Motor neuron (in vitro differentiated cells): ENCODE measurements at regions not wholly inside any gene's neighbourhood (a gene's known extent, or its start where the extent isn't known, plus 50 kb on each side); places are given as distances from the start of the nearest gene placed in this dataset.
"Not testable (repeated sequence)": the region's sequence is repeated elsewhere in the genome, so short reads cannot be mapped to it uniquely, and the experiment has no call there.

Source experiments
- ATAC-seq, 8 experiments: fragments of 200-7000 bp; cut with Tn5 transposase; replicated peaks in 6 of 8; 2 replicates each; pipeline ENCODE4 v1.8.0; 2021; ENCODE audit warnings: mild to moderate bottlenecking in 8 of 8, moderate library complexity in 8 of 8
- H3K27ac ChIP-seq, 2 donors: fragments of 250-450 bp; sonication (Bioruptor Pico); 2 replicates each; pipeline ENCODE4 v1.9.0; 2021; ENCODE audit warnings: antibody characterized with exemption in 2 of 2, mild to moderate bottlenecking in 2 of 2, moderate library complexity in 1 of 2
- H3K4me1 ChIP-seq, 2 donors: fragments of 250-450 bp; sonication (Bioruptor Pico); replicated peaks in 1 of 2; 2 replicates each; pipeline ENCODE4 v1.6.1; 2021; ENCODE audit warnings: antibody characterized with exemption in 2 of 2, mild to moderate bottlenecking in 2 of 2, moderate library complexity in 1 of 2
- H3K4me3 ChIP-seq, 5 donors: fragments of 250-450 bp; sonication (Bioruptor Pico); 2 replicates each; pipeline ENCODE4 v1.9.0; 2021; ENCODE audit warnings: antibody characterized with exemption in 5 of 5, mild to moderate bottlenecking in 5 of 5, moderate library complexity in 4 of 5
- WGBS, 10 experiments: fragments of 450-650 bp; shearing (Covaris generic); methylation state at CpG; one replicate each; pipeline ENCODE4 v1.0.0; 2022; 5-methylcytosine and 5-hydroxymethylcytosine counted together
- in situ Hi-C, 9 experiments: fragments of 400-800 bp; cut with MboI; loops; one replicate each; pipeline ENCODE4 v1.15.0; 2021; ENCODE audit warnings: low sequenced_read_pairs in 9 of 9, low pct_unique_long_range_greater_than_20kb in 2 of 9; ENCODE audit not compliant: unreplicated experiment in 9 of 9

- Histone ChIP-seq H3K4me1 (peaks cover 0 to 12% of the 10 kb centered on the region in 2 donors), H3K27ac (no peak overlapping the region), H3K4me3 (no peak overlapping the region)
- 0 to 100% (median 80%) methylated on average over 1 to 2 of the region's 2 CpGs for WGBS, 10 experiments
- peak in 1 of 8 experiments; percentile 77 for ATAC-seq
- in situ Hi-C loops: no loop called here
Observed at GRCh38 chr5:163885117-163885516, 379.7 kb downstream of the MAT2B start.

DNA sequence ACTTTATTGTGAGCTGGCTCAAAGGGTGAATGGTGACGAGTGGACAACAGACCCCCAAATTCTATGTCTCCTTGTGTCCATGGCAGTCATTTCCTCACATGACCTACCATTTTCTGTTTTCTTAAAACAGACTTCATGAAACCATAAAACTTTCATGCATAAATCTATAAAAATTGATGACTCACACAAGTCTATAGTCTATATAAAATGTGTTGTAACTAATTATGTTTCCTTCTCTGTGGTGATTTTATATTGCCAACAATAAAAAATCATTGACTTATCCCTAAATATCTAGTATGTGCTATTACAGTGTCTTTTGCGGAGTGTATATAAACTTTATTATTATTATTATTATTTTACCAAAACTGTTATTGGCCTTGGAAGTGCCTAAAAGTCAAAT lies 382.4 kb downstream of the MAT2B start:
- no peak overlapping the region for H3K27ac ChIP-seq
- H3K4me3 ChIP-seq: no peak overlapping the region
- in situ Hi-C loops: no loop called here
- no peaks in the 10 kb centered on the region for H3K4me1 ChIP-seq
- 35 to 100% (median 94%) methylated on average over 1 to 2 of the region's 2 CpGs; no CpG with 5 or more reads in 1 of the 10 experiments for WGBS, 10 experiments
- no peak for ATAC-seq

DNA sequence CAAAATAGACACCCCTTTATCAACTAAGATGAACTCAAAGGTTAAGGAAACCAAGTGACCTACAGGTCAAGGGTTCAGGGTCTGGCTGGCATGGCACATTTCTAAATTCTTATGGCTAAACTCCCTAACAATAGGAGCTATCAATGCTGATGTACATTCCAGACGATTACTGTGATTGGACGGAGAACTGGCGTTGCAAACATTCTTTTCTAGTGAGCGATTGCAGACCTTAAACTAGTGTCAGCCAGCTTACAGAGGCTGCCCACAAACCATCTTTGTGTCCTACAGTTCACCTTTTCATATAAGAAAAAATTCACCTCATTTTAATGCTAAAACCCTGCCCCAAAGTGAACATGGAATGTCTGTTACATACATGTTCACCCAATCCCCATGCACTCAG lies 382.9 kb downstream of the MAT2B start:
- no peak overlapping the region for H3K27ac ChIP-seq
- 20 to 100% (median 92%) methylated on average over 1 to 4 of the region's 4 CpGs; no CpG with 5 or more reads in 2 of the 10 experiments for WGBS, 10 experiments
- ATAC-seq: no peak
- no peak overlapping the region for H3K4me3 ChIP-seq
- H3K4me1 ChIP-seq: no peaks in the 10 kb centered on the region
- in situ Hi-C loops: no loop called here

GRCh38 chr5:163889369-163889768 lies 383.9 kb downstream of the MAT2B start:
- Histone ChIP-seq H3K4me1 (no peaks in the 10 kb centered on the region), H3K4me3 (no peak overlapping the region), H3K27ac (no peak overlapping the region)
- in situ Hi-C loops: no loop called here
- ATAC-seq: peak in 3 of 8 experiments; percentile 62 to 85 (median 79)

GRCh38 chr5:163890261-163890660 lies 384.8 kb downstream of the MAT2B start:
- no peaks in the 10 kb centered on the region for H3K4me1 ChIP-seq
- ATAC-seq: peak in 1 of 8 experiments; percentile 49
- H3K4me3 ChIP-seq: no peak overlapping the region
- 15 to 95% (median 70%) methylated on average over 2 of the region's 2 CpGs; no CpG with 5 or more reads in 3 of the 10 experiments for WGBS, 10 experiments
- no peak overlapping the region for H3K27ac ChIP-seq
- in situ Hi-C loops: no loop called here

- H3K4me1 ChIP-seq: peaks cover 0 to 5% of the 10 kb centered on the region in 2 donors
- peak in 2 of 8 experiments; percentile 84 to 88 for ATAC-seq
- no peak overlapping the region for H3K27ac ChIP-seq
- H3K4me3 ChIP-seq: no peak overlapping the region
- in situ Hi-C loops: no loop called here
- WGBS, 10 experiments: 0 to 100% (median 93%) methylated on average over 1 to 2 of the region's 2 CpGs; no CpG with 5 or more reads in 3 of the 10 experiments
Observed at GRCh38 chr5:163893281-163893680, 387.9 kb downstream of the MAT2B start.

GRCh38 chr5:163894645-163895044 lies 389.2 kb downstream of the MAT2B start:
- H3K4me3 ChIP-seq: no peak overlapping the region
- peak in 3 of 8 experiments; percentile 42 to 43 (median 43) for ATAC-seq
- H3K4me1 ChIP-seq: peaks cover 3 to 5% of the 10 kb centered on the region in 2 donors
- in situ Hi-C loops: no loop called here
- H3K27ac ChIP-seq: no peak overlapping the region

DNA sequence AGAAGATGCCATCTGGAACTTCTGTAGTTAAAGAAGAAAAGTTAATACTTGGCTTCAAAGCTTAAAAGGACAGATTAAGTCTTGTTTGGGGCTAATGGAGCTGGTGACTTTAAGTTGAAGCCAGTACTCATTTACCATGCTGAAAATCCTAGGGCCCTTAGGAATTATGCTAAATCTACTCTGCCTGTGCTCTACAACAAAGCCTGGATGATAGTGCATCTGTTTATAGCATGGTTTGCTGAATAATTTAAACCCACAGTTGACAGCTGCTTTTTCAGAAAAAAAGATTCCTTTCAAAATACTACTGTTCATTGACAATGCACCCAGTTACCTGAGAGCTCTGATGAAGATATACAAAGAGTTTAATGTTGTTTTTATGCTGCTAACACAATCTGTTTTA lies 393.5 kb downstream of the MAT2B start:
- peaks cover 3 to 5% of the 10 kb centered on the region in 2 donors for H3K4me1 ChIP-seq
- H3K4me3 ChIP-seq: no peak overlapping the region
- H3K27ac ChIP-seq: no peak overlapping the region
- ATAC-seq: peak in 7 of 8 experiments; percentile 28 to 62 (median 53)
- in situ Hi-C loops: no loop called here

DNA sequence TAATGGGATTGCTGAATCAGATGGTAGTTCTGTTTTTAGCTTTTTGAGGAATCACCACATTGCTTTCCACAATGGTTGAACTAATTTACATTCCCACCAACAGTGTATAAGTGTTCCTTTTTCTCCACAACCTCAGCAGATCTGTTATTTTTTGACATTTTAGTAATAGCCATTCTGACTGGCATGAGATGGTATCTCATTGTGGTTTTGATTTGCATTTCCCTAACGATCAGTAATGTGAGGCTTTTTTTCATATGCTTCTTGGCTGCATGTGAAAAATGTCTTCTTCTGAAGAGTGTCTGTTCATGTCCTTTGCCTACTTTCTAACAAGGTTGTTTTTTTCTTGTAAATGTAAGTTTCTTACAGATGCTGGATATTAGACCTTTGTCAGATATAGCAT lies 402.4 kb downstream of the MAT2B start:
- in situ Hi-C loops, H3K27ac ChIP-seq, H3K4me1 ChIP-seq, ATAC-seq, H3K4me3 ChIP-seq: not testable (repeated sequence)
- WGBS, 10 experiments: 0 to 100% (median 63%) methylated on average over 1 of the region's 1 CpG; no CpG with 5 or more reads in 2 of the 10 experiments

- H3K4me1 ChIP-seq: no peaks in the 10 kb centered on the region
- H3K4me3 ChIP-seq: no peak overlapping the region
- H3K27ac ChIP-seq: no peak overlapping the region
- in situ Hi-C loops: no loop called here
- 26 to 83% (median 70%) methylated on average over 1 to 3 of the region's 3 CpGs; no CpG with 5 or more reads in 2 of the 10 experiments for WGBS, 10 experiments
- ATAC-seq: no peak
Observed at GRCh38 chr5:163908253-163908652, 402.8 kb downstream of the MAT2B start.

DNA sequence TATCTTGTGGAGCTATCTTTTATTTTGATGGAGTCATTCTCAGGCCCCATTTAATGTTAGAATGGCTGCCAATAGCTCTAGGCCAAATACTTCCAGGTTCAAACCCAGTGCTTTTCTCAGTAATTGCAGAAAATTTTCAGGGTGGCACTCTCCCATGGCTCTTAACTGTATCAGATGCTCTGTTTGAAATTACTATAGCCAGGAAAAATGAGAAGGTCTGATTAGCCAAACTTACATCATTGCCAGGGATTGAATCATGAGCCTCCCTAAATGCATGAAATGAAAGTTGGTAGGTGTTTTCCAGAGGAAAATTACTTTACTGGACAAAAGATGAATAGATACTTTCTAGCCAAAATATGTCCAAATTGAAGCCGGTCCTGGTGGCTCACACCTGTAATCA lies 404.8 kb downstream of the MAT2B start:
- H3K27ac ChIP-seq: no peak overlapping the region
- 10 to 100% (median 73%) methylated on average over 1 of the region's 1 CpG; no CpG with 5 or more reads in 6 of the 10 experiments for WGBS, 10 experiments
- in situ Hi-C loops: no loop called here
- H3K4me1 ChIP-seq: no peaks in the 10 kb centered on the region
- ATAC-seq: no peak
- H3K4me3 ChIP-seq: no peak overlapping the region

- H3K4me1 ChIP-seq: peaks cover 0 to 3% of the 10 kb centered on the region in 2 donors
- ATAC-seq: no peak
- 47 to 100% (median 80%) methylated on average over 2 to 4 of the region's 4 CpGs; no CpG with 5 or more reads in 1 of the 10 experiments for WGBS, 10 experiments
- no peak overlapping the region for H3K4me3 ChIP-seq
- in situ Hi-C loops: no loop called here
- no peak overlapping the region for H3K27ac ChIP-seq
Observed at GRCh38 chr5:163912046-163912445, 406.6 kb downstream of the MAT2B start.

- Histone ChIP-seq H3K27ac (no peak overlapping the region), H3K4me3 (no peak overlapping the region), H3K4me1 (peaks cover 0 to 3% of the 10 kb centered on the region in 2 donors)
- peak in 1 of 8 experiments; percentile 25 for ATAC-seq
- in situ Hi-C loops: no loop called here
- 59 to 100% (median 95%) methylated on average over 2 to 3 of the region's 3 CpGs; no CpG with 5 or more reads in 1 of the 10 experiments for WGBS, 10 experiments
Observed at GRCh38 chr5:163913548-163913947, 408.1 kb downstream of the MAT2B start.

DNA sequence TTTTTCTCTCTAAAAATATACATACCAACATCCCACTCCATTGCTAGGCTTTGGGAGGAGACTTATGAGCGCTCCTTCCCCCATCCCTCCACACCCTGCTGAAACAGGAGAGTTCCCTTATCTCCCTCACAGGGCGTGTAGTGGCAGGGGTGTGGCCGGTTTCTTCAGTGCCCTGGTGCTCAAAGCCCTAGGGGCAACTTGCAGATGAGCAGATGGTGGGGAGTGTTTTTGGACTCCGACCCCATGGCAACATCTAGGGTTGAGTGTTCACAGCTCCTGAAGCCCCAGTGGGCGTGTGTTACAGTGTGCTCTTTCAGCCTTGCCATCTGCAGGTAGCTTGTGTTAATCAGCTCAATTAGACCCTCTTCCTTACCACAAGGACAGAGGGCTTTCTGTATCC lies 409.5 kb downstream of the MAT2B start:
- in situ Hi-C loops: no loop called here

More for the DNA sequence above, 409.5 kb downstream of the MAT2B start:
- WGBS, 10 experiments: 0 to 88% (median 30%) methylated on average over 1 to 4 of the region's 5 CpGs; no CpG with 5 or more reads in 4 of the 10 experiments
- peak in 3 of 8 experiments; percentile 73 to 97 (median 94) for ATAC-seq
- Histone ChIP-seq H3K27ac (no peak overlapping the region), H3K4me3 (no peak overlapping the region), H3K4me1 (peaks cover 0 to 3% of the 10 kb centered on the region in 2 donors)
